GM18909 (cell line): ENCODE measurements at regions not wholly inside any gene's neighbourhood (a gene's known extent, or its start where the extent isn't known, plus 50 kb on each side); places are given as distances from the start of the nearest gene placed in this dataset.

Experiments
- ATAC-seq: cut with Tn5 transposase; IDR thresholded peaks from one replicate; pipeline ENCODE4 v1.9.1; 2021; ENCODE audit warnings: mild to moderate bottlenecking; ENCODE audit not compliant: unreplicated experiment, poor library complexity

DNA sequence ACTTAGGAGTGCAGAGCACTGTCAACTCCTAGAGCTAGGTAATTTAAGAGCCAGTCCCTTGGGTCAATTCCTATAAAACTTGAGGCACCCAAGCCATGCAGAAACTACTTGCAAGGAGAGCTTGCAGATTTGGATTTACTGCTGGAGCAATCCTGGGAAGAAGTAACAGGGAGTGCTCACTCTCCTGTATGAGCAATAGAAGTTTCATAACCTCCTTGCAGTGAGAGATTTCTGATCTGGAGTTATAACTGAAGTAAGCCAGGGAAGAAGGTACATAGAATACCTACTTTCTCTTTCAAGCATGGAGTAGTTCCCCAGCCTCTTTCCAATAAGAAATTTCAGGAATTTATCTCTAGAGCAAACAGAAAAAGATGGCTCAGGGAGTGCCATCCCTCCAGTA lies 650.1 kb upstream of the USP15 start:
- no peak for ATAC-seq

GRCh38 chr12:61629702-61630101 lies 630.5 kb upstream of the USP15 start:
- ATAC-seq: no peak

- no peak for ATAC-seq
These were observed 613.6 kb upstream of the USP15 start for GRCh38 chr12:61646639-61647038.

GRCh38 chr12:61647566-61647965 lies 612.6 kb upstream of the USP15 start:
- no peak for ATAC-seq

GRCh38 chr12:61652265-61652664 lies 607.9 kb upstream of the USP15 start:
- no peak for ATAC-seq

GRCh38 chr12:61654698-61655097 lies 605.5 kb upstream of the USP15 start:
- ATAC-seq: no peak

GRCh38 chr12:61655241-61655640 lies 605.0 kb upstream of the USP15 start:
- no peak for ATAC-seq

DNA sequence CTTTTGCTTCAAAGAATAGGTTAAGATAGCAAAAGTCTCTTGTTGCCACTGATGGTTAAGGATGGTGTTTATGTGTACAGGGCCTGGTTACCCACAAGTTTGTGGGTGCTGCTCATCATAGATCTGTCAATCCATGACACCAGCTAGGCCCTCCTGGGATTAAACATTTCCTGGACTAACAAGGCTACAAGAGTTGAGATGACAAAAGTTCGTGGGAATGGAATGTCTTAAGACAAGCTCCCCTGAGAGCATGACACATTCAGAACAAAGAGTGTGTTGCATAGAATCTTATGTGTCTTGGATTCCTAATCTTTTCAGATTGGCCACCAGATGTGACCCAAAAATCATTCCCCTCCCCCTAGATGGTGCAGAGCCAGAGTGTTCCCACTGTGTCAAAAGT lies 592.5 kb upstream of the USP15 start:
- ATAC-seq: no peak

DNA sequence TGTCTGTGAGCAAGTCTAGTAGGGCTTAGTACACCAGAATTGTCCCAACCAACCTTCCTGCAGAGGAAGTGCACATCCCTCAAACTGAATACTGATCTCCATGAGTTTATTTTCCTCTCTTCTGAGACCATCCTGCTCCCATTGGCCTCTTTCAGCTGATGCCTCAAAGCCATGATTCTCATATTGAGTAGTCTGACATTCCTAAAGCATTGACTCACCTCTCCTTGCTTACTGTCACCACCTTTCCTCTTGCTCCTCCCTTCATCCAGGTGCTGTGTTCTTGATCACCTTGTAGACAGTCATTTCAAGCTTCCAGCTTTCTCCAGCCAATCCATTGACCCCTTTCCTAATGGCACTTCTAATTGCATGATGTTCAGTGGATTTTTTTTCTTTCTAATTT lies 583.7 kb upstream of the USP15 start:
- no peak for ATAC-seq

GRCh38 chr12:61687407-61687806 lies 572.8 kb upstream of the USP15 start:
- ATAC-seq: no peak

- no peak for ATAC-seq
These were observed 566.0 kb upstream of the USP15 start for GRCh38 chr12:61694214-61694613.

DNA sequence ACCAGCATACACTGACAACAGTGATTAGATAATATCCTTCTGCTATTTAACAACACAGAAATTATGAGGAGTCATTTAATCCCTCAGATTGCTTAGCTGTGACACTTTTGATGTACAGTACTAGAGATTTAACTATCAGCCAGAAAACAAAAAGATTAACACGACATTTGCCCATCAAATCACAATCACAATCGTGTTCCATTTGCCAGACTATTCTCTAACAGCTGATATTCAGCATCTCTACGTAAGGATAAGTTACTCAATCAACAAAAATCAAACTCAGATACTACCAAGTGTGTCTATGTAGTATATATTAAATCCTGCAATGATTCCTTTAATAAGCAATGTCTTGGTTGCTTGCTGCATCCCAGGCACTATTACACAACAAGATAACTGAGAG lies 558.7 kb upstream of the USP15 start:
- ATAC-seq: no peak

DNA sequence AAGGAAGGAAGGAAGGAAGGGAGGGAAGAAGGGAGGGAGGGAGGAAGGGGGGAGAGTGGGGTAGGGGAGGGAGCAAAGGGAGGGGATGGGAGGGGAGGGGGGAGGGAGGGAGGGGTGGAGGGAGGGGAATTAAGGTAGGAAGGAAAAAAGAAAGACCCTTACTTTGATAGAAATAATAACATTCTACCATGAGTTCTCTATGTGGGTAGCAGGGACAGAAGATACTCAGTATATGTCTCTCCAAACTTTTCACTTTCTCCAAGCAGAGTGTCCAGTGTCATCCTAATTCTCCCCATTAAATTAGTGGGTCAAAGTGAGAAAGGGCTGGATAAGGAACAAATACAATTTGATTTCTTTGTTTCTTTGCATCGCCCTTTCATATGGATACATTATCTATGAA lies 553.4 kb upstream of the USP15 start:
- ATAC-seq: no peak

DNA sequence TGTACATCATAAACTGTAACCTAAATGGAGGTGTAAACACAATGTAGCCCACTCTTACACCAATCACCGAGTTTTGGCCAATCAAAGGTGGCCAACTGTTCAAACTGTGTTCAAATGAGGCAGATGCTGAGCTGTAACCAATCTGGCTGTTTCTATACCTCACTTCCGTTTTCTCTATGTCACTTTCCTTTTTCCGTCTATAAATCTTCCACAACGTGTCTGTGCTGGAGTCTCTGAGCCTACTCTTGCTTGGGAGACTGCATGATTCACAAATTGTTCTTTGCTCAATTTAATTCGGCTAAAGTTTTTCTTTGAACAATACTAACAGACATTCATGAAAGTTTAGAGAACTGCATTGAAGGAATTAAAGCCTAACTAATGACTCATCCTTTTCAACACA lies 547.1 kb upstream of the USP15 start:
- no peak for ATAC-seq

GRCh38 chr12:61717986-61718385 lies 542.2 kb upstream of the USP15 start:
- no peak for ATAC-seq

GRCh38 chr12:61739925-61740324 lies 520.3 kb upstream of the USP15 start:
- ATAC-seq: no peak

DNA sequence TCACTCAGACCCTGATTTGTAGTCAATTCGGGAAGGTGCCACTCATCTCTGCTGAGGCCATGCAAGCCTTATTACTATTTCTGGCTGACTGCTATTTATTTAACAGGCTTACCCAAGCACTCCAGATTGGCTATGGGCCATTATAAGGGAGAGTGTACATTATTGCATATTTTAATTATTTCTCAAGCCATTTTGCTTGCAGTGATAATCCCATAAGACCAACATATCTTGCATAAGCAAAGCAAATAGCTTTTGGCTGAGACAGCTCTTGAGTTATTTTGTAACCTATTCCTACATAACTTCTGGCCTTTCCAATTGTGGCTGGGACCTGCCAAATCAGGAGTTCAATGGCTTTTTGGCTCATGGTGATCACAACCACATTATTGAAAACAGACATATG lies 509.6 kb upstream of the USP15 start:
- no peak for ATAC-seq

- ATAC-seq: no peak
These were observed 506.0 kb upstream of the USP15 start for GRCh38 chr12:61754214-61754613.

DNA sequence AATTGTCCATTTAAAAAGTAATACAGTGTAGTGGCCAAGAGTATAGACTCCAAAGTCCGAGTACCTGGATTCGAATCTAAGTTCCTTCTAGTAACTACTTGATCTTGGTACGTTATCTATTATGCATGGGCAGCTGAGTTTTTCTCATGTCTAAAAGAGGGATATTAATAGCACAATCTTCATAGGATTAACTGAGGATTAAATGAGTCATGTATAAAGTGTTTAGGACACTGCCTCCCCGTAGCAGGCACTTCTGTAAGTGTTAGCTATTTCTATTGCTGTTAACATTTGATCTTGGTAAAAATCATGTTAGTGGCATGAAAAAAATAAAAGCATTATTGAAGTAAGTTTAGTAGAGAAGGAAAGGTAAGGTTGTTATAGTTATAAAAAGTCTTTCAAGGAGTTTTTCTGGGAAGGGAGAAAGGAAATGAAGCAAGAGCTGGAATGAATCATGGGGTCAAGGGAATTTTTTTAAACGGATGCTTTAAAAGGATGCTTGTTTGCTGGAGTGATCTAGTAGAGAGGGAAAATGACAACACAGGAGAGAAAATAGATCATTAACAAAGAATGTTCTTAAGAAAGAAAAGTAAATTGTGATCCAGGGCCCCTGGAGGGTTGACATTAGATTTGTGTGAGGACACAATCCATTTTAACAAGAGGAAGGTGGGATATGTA lies 502.2 kb upstream of the USP15 start:
- ATAC-seq: no peak

DNA sequence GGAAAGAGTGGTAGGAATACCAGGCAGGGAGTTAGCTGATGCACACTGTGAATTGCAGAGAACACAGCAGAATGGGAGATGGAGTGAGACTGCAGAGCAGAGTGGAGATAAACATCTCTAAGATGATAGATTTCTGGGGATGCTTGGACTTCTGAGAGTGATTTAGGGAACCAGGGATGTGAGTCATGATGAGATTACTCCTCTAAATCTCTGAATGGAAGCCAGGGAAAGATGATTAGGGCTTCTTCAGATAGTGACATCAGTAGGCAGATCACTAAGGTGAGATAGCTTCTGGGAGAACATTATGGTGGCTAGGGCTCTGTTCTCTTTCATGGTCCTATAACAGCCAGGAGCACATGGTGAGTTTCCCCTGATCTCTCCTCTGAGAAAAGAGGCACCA lies 501.5 kb upstream of the USP15 start:
- no peak for ATAC-seq

GRCh38 chr12:61765926-61766325 lies 494.3 kb upstream of the USP15 start:
- ATAC-seq: no peak

DNA sequence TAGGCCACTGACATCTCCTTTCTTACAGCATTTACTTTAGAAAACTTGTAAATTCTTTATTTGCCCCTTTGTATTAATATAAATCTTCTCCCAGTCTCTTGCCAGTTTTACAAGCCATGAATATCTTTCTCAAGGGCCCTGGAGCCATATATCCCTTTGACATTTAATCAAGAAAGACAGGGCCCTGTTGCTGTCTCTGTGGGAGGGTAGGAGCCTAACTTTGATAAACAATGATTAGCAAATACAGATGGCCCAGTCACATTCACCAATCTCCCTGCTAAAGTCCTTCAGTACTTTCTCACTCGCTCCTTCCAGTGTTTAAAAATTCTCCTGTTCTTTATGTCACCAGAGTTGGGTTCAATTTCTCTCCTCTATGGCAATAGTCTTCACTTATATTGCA lies 479.8 kb upstream of the USP15 start:
- no peak for ATAC-seq
